ENCODE measurements at regions not wholly inside any gene's neighbourhood (a gene's known extent, or its start where the extent isn't known, plus 50 kb on each side); places are given as distances from the start of the nearest gene placed in this dataset.
"Not testable (repeated sequence)": the region's sequence is repeated elsewhere in the genome, so short reads cannot be mapped to it uniquely, and the experiment has no call there.

DNA sequence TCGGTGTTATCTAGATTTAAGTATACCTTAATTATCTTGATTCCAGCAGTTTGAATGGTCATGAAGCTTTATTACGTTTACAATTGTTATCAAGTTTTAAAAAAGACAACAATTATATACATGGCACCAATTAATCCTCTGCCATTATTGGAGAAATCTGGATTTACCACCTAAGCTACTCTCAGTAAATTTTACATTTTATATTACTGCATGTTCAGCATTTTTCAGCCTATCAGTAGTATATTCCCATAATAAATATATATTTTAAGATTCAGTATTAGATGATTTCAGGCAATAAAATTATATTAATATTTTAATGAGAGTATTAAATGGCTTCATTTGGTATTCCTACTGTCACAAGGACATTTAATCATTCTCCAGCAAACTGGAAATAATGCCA is 264.5 kb upstream of the PRDM9 start:
- no peak for DNase-seq (ENCODE audit: low read depth, low spot score)

DNA sequence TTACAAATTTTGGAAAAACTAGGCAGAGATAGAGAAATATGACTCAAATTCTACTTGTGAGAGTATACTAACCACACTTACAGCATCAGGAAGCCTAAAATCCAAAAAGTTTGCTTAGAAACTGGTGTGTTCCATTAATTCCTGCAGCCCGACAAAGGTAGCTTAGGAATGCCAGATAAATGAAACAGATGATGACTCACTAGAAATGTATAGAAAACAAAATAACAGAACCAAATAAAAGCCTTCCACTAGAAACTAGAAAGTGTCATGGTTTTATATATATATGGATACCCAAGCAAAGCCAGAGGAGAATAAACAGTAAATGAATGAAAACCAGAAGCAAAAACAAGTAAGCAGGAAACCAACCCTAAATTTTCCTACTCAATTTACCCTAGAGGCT is 272.2 kb upstream of the PRDM9 start:
- DNase-seq (ENCODE audit: low read depth, low spot score) = no peak

DNA sequence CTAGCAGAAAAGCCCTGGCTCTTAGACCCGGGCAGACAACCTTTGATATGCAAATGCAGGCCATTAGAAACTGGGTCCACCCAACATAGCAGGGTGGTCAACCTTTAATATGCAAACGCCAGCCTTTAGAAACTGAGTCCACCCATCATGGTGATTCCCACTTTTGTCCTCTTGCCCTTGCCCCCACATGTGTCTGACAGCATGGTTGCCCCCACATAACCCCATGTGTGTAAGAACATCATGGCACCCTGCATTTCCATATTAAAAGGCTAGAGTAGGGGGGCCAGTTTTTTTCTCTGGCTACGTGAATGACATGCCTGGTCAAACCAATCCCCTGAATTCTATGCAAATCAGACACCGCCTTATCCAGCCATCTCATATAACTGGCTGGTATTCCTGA is 273.2 kb upstream of the PRDM9 start:
- DNase-seq (ENCODE audit: low read depth, low spot score) = no peak

DNA sequence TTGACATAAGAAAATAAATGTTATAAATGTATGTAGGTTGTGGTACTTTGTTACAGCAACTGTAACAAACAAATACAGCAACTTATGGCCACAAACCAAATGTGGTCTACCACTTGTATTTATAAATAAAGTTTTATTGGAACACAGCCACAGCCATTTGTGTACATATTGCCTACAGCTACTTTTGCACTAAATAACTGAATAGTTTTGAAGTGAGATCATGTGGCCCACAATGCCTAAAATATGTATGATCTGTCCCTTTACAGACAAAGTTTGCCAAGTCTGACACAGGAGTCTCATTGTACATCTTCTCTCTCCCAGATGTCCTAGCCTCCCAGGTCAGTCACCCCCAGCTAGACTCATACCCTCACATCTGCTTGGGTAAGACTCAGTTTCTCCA is 283.6 kb upstream of the PRDM9 start:
- peak; percentile 0 for DNase-seq (ENCODE audit: low read depth, low spot score)

DNA sequence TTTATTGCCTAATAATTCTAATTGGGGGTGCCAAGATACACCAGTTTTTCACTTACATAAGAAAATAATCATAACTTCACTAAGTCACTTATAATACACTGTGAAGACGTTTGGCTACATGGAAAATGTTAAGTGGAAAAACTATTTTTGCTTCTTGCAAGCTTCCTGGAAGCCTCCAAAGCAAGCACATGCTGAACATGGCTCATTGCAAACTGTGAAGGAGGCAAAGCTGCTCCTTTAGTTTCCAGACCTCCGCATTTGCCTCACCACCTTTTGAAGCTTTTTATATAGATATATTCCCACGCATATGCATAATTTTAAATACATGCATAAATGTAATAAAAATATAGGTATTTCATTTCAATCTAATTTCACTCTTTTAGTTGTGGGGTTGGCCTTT is 285.6 kb upstream of the PRDM9 start:
- no peak for DNase-seq (ENCODE audit: low read depth, low spot score)

DNA sequence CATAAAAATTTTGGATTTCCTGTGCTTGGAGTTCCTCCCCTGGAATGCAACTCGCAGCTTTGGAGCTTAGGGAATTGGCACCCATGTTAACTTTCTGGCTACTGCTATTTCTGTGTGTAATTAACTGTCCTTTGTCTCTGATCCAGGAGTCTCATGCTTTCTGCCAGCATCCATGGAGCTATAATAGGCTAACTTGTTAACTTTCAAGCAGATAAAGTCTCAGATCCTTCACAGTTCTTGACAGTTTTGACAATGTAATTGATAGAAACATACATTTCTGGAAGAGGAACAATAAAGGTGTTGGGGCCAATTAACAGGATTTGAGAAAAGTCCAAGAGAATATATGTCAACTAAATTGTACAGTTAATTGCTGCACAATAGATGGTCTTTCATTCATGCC is 290.2 kb upstream of the PRDM9 start:
- DNase-seq (ENCODE audit: low read depth, low spot score) = no peak

DNA sequence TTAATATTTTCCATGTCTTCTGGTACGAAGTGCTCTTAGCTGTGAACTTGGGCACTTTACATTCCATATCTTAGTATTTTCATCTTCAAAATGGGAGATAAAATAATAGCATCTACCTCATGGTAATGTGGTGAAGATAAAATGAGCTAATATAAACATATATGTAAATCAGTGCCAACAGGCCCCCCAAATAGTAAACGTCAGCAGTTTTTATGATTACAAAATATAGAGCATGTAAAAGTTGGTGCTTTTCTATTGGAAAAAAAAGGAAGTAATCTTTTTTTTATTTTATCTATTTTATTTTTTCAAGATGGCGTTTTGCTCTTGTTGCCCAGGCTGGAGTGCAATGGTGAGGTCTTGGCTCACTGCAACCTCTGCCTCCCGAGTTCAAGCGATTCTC is 291.1 kb upstream of the PRDM9 start:
- DNase-seq (ENCODE audit: low read depth, low spot score) = no peak

DNA sequence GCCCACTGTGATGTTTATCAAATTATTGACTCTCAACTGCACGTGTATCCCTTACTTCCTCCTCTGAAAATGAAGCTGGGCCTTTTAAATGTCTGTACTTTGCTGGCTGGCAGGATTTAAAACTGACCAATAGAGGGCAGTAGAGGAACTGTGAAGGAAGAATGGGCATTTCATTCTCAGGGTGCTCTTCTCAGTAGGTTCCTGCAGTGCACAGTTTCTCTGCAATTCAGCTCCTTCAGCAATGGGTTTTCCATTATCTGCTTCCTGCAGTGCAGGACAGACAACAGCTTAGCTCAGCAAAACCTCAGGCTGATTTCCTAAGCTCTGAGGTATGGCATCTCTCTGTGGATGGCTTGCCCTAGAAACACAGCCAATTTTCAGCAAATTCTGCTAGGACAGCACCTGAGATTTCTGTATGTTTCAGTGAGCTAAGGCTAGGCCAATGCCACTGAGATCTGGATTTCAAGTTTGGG is 298.4 kb upstream of the PRDM9 start:
- DNase-seq (ENCODE audit: low read depth, low spot score) = peak; percentile 20

DNA sequence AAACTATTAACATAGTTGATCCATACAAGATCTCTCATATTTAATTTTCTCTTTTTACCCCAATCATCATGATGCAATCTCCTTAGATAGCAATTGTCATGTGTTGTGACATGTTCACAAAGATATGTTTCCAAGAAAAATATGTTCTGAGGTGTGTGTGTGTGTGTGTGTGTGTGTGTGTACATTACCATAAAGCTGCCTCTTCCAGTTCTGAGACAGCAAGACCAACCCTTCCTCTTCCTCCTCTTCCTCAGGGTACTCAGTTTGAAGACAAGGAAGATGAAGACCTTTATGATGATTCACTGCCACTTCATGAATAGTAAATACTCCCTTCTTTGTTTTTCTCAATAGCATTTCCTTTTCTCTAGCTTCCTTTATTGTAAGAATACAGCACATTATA is 303.3 kb upstream of the PRDM9 start:
- DNase-seq (ENCODE audit: low read depth, low spot score) = no peak

DNA sequence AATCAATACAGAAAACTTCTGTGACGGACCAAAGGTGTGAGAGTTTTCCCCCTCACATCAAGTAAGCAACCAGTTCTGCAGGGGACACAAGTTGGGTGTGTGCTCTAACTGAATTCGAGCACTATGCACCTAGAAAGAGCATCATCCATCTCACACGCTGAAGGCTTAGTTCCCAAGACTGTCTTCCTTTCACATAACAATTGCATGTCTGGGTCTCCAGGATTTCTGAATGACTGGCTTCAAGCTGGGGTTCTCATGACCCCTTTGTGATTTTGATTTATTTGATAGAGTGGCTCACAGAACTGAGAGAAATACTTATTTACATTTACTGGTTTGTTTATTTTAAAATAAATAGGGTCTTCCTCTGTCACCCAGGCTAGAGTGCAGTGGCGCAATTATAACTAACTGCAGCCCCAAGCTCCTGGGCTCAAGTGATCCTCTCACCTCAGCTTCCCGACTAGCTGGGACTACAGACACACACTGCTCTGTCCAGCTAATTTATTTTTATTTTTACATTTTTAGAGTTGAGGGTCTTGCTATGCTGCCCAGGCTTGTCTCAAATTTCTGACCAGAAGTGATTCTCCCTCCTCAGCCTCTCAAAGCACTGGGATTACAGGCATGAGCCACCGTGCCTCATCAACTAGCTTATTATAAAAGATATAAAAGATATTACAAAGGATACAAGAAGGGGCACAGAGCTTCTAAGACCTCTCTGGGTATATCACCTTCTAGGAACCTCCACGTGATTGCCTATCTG is 316.7 kb upstream of the CDH12 start:
- no peak for DNase-seq (ENCODE audit: low read depth, low spot score)

DNA sequence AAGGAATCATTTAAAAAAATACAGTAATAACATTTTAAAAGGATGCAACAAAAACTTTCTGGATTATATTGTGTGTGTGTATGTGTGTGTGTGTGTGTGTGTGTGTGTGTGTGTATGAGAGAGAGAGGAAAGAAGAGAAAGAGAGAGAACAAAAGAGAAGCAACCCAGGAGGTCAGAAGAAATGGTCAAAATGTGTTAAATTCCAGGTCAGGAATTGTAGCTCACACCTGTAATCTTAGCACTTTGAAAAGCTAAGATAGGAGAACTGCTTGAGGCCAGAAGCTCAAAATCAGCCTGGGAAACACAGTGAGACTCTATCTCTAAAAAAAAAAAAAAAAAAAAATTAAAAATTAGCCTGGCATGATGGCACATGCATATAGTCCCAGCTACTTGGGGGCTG is 311.8 kb upstream of the CDH12 start:
- DNase-seq (ENCODE audit: low read depth, low spot score) = no peak

DNA sequence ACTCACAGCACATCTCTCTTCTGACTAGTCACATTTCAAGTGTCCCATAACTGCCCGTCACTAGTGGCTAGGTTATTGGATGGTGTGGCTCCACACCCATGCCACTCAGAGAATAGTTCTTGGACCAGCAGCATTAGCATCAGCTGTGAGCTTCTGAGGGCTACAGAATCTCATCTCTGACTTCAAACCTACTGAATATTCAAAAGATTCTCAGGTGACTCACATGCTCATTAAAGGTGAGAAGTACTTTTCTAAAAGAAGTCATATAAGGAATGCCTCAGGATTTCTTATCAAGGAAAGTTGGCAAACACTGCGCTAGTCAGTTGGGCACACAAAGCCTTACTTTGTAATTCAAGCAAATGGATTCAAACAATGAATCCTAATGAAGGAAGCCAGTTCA is 305.0 kb upstream of the CDH12 start:
- no peak for DNase-seq (ENCODE audit: low read depth, low spot score)

DNA sequence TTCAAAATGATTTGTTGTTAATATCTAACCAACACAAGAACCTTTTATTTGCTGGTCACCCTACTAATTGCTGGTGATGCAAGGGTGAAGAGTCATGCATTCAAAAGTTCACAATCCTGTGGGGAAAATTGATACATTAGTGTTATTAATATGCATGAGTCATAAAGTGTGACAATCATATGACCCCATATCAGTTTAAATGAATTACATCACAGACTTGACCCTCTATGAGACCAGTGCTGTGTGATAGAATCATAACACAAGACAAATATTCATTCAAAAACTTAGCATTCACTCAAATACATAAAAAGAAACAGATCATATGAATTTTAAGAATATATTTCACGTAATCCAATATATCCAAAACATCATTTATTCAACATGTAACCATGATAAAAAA is 304.6 kb upstream of the CDH12 start:
- no peak for DNase-seq (ENCODE audit: low read depth, low spot score)

DNA sequence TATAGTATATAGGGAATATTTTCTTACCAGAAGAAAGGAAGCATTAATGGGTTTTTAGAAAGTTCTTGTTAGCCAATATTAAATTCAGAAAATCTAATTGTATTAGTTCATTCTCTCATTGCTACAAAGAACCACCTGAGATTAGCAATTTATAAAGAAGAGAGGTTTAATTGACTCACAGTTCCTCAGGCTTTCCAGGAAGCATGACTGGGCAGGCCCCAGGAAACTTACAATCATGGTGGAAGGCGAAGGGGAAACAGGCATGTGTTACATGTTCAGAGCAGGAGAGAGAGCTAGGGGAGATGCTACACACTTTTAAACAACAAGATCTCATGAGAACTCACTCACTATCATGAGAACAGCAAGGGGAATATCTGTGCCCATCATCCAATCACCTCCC is 304.0 kb upstream of the CDH12 start:
- DNase-seq (ENCODE audit: low read depth, low spot score) = no peak

DNA sequence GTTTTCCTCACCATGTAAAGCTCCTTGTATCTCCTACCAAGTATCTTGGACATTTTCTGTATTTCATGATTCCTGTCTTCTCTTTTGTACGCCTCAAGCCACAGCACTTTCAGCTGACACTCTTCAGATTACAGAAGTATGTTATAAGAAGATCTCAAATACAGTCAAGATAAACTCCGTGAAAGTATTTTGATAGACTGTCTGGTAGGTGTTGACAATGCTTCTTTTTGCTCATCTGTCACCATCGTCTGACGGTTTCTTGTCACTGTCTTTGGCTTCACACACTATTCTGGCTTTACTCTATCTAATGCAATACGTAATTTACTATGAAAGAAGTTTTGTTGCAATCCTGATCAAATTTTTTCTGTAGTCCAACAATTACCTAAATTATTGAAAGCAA is 294.5 kb upstream of the CDH12 start:
- no peak for DNase-seq (ENCODE audit: low read depth, low spot score)

DNA sequence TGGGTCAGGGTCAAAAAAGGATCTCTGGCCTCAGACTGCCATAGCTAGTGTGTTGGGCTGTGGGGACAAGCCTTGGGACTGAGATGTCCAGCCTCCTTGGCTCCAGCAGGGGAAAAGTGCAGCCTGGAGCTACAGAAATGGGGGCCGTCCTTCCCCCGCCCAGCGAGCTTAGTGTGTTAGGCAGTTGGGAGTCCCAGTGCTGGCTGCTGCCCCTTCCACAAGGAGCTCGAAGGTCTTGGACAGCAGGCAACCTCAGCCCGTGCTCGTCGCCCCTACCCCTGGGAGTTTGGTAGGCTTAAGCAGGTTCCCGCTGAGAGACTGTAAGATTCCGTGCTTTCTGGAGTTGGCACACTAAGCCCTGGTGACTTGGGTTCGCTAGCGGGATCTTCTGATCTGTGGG is 293.0 kb upstream of the CDH12 start:
- DNase-seq (ENCODE audit: low read depth, low spot score) = no peak

DNA sequence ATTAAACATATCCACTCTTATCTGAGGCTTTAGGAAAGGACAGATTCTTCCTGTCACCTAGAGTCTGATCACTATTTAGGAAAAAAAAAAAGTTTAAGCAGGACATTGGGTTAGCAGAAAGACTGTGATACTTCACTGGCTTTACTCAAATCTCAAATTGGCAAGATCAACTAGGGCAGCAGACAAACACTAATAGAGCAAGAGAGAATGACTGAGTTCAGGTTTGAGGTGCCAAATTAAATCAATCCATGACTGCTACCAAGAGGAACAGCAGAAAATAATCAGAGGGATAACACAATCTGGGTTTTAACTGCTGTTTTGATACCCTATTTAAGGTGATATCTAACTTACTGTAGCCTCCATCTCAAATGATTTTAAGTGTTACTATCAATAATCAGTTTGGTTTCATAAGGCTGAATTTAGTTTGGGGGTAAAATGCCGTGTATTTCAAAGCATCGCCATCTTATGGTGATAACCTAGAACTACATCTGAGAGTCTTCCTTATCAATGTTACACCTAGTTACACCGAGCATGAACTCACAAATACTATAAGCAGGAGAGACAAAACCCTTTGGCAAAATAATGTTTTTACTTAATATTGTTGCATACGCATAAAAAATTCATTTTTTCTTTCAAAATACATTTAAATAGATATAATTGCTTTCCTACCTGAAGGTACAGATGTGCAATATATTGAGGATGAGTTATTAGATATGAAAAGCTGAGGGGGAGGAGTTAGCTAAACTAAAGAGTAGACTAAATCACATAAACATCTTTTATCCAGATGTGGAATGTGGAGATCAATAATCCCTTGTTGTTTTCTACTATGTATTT is 286.4 kb upstream of the CDH12 start:
- DNase-seq (ENCODE audit: low read depth, low spot score) = peak; percentile 1

DNA sequence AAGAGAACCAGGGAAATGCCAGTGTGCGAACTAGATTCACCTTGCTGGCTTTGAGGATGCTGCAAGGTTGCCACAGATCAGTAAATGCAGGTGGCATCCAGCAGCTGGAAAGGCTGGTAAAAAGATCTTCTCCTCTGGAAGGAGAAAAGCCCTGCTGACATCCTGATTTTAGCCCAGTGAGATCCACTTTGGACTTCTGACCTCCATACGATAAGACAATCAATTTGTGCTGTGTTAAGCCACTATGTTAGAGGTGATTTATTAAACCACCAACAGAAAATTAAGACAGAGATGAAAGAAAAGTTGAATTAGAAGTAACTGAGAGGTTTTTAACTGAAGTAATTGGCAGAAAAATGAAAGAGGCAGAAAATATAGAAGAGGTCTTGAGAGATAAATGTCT is 283.8 kb upstream of the CDH12 start:
- DNase-seq (ENCODE audit: low read depth, low spot score) = no peak

DNA sequence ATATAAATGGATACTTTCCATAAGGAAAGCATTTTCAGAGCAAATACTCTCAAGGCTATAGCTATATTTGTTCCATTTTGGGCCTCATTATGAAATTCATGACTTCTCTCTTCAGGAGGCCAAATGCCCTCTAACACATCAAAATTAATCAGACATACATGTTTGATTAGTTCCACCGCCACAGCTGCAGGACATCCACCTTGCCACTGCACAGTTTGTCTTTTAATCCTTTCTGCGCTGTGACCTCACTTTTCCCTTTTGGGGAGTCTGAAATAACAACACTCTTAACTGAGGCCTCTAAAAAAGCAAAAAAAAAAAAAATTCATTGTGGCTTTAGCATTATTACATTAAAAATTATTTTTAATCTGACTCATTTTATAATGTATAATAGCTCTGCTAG is 279.1 kb upstream of the CDH12 start:
- no peak for DNase-seq (ENCODE audit: low read depth, low spot score)

DNA sequence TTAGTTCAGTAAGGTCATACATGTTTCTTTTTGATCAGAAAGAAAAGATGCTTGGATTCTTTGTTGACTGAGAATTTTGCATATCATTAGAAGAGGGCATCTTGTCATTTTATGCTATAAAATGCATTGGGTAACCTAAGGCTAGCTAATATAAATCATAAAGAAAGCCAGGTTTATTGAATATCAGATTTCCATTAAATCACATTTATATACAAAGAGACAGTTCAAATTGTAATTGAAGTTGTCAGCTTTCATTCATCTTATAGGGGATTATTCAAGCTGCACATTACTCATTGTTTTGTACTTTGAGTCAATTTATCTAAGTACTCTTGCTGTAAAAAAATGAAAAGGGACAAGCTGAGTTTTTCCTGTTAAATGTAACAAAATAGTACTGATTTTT is 259.1 kb upstream of the CDH12 start:
- no peak for DNase-seq (ENCODE audit: low read depth, low spot score)

DNA sequence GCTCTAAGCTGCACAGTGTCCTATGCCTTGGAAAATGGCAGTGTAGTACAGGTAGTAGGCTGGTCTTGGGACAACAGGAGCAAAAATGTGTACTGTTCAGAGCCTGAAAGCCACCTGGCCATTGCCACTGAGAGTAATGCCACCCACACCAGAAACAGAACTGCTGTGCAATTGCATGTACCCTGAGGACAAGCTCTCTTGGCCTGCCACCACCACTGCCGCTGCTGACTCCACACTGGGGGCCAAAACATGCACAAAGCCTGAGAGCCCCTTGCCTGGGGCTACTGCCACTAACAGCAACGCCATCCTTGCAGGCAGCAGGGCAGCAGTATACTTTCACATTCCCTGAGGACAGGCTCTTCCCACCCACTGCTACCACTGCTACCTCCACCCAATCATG is 251.9 kb upstream of the CDH12 start:
- DNase-seq (ENCODE audit: low read depth, low spot score) = no peak

DNA sequence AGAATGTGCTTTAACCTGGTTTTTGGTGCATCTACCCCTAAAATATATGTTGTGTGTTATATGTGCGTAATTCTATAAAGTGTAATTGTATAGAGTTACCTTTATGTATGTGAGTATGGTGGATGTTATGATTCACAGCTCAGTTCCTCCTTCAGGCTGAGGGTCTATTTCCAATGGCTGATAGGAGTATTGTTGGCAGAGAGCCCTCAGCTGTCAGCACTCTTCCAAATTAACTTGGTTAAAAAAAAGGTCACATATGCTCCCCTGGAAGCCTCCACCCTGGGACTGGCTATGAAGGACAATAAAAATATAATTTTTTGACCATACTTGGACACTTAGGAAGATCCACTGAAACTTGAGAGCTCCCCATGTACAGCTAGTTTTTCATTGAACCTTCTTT is 250.4 kb upstream of the CDH12 start:
- DNase-seq (ENCODE audit: low read depth, low spot score) = no peak

DNA sequence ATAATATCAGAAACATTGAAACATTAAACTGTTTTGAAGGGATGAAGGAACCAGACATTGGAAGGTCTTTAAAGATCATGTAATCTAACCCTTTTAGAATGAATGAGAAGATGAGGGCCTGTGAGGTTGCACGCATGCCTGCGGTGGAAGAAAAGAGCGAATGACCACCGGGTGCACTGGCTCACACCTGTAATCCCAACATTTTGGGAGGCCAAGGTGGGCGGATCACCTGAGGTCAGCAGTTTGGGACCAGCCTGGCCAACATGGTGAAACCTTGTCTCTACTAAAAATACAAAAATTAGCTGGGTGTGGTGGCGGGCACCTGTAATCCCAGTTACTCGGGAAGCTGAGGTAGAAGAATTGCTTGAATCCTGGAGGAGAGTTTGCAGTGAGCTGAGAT is 242.3 kb upstream of the CDH12 start:
- DNase-seq (ENCODE audit: low read depth, low spot score) = not testable (repeated sequence)

Measured in astrocyte of the hippocampus (primary cell).